ENCODE measurements at regions not wholly inside any gene's neighbourhood (a gene's known extent, or its start where the extent isn't known, plus 50 kb on each side); places are given as distances from the start of the nearest gene placed in this dataset.

DNA sequence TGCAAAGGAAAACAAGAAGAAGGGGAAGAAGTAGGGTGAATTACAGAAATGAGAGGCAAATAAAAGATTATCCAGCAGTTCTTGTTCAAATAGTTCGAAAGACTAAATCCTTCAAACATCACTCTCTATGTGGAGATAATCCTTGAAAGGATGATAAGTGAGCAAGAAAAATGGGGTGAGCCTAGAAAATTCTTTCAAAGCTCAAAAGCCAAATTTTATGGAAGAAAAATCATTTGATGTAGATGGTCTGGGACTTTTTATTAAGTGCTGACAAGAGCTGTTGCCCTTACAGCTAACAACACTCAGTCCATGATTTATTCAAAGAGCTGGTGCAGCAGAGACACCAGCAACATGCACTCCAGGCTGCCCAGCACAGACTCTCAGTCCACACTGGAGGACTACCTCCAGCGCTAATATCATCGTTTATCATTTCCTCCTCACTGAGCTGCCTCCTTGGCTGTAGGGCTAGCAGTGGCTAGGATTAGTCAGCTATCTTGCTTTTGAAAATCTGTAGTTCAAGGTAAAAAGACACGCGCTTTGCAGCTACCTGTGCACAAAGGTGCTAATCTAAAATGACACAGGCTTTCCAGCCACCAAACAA lies 264.8 kb upstream of the KIF2A start:
- no peaks in the 10 kb centered on the region for H3K9me3 ChIP-seq
- no peak for TF ChIP-seq CTCF (IDR thresholded peaks at IDR 0.05)
- H3K36me3 ChIP-seq, result no peaks in the 10 kb centered on the region
- H3K4me1 ChIP-seq (ENCODE audit: control insufficient read depth in 1 of 2, insufficient read depth in 1 of 2, low read depth in 1 of 2, low read length in 1 of 2), result no peaks in the 10 kb centered on the region
- H3K4me3 ChIP-seq (ENCODE audit: low read depth in 1 of 2, low read length in 1 of 2), result no peak overlapping the region
- no peak overlapping the region for H3K27ac ChIP-seq
- H3K27me3 ChIP-seq, result no peaks in the 10 kb centered on the region

GRCh38 chr5:62042007-62042406 lies 264.0 kb upstream of the KIF2A start:
- H3K27ac ChIP-seq, result no peak overlapping the region
- H3K9me3 ChIP-seq, result no peaks in the 10 kb centered on the region
- no peaks in the 10 kb centered on the region for H3K27me3 ChIP-seq
- TF ChIP-seq CTCF (IDR thresholded peaks at IDR 0.05), result no peak
- H3K4me1 ChIP-seq (ENCODE audit: control insufficient read depth in 1 of 2, insufficient read depth in 1 of 2, low read depth in 1 of 2, low read length in 1 of 2), result no peaks in the 10 kb centered on the region
- no peak overlapping the region for H3K4me3 ChIP-seq (ENCODE audit: low read depth in 1 of 2, low read length in 1 of 2)
- no peaks in the 10 kb centered on the region for H3K36me3 ChIP-seq

- Histone ChIP-seq H3K27ac (no peak overlapping the region), H3K4me3 (ENCODE audit: low read depth in 1 of 2, low read length in 1 of 2) (no peak overlapping the region), H3K4me1 (ENCODE audit: control insufficient read depth in 1 of 2, insufficient read depth in 1 of 2, low read depth in 1 of 2, low read length in 1 of 2) (no peaks in the 10 kb centered on the region), H3K9me3 (no peaks in the 10 kb centered on the region), H3K27me3 (no peaks in the 10 kb centered on the region), H3K36me3 (no peaks in the 10 kb centered on the region)
- TF ChIP-seq CTCF (IDR thresholded peaks at IDR 0.05), result no peak
Observed at GRCh38 chr5:62043289-62044280, 262.4 kb upstream of the KIF2A start.

DNA sequence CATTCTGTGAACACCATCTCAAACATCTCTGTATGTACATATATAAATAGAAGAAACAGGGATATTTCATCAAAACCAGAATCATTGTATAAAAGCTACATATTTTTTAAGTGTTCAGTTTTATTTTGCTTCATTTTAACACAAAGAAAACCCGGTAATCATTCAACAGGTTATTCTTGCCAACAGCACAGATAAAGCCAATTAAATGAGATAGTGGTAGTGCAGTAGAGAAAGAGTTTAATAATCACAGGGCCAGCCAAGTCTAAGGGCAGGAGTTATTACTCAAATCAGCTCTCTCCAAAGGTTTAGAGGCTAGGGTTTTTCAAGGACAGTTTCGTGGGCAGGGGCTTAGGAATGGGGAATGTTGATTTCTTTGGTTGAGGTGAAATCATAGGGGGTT lies 261.0 kb upstream of the KIF2A start:
- TF ChIP-seq CTCF (IDR thresholded peaks at IDR 0.05), result no peak
- Histone ChIP-seq H3K27ac (no peak overlapping the region), H3K4me1 (ENCODE audit: control insufficient read depth in 1 of 2, insufficient read depth in 1 of 2, low read depth in 1 of 2, low read length in 1 of 2) (no peaks in the 10 kb centered on the region), H3K36me3 (no peaks in the 10 kb centered on the region), H3K27me3 (no peaks in the 10 kb centered on the region), H3K4me3 (ENCODE audit: low read depth in 1 of 2, low read length in 1 of 2) (no peak overlapping the region), H3K9me3 (no peaks in the 10 kb centered on the region)

- Histone ChIP-seq H3K9me3 (no peaks in the 10 kb centered on the region), H3K36me3 (no peaks in the 10 kb centered on the region), H3K27me3 (no peaks in the 10 kb centered on the region), H3K27ac (no peak overlapping the region), H3K4me3 (ENCODE audit: low read depth in 1 of 2, low read length in 1 of 2) (no peak overlapping the region), H3K4me1 (ENCODE audit: control insufficient read depth in 1 of 2, insufficient read depth in 1 of 2, low read depth in 1 of 2, low read length in 1 of 2) (no peaks in the 10 kb centered on the region)
- TF ChIP-seq CTCF (IDR thresholded peaks at IDR 0.05), result no peak
Observed at GRCh38 chr5:62046191-62046590, 259.8 kb upstream of the KIF2A start.

Data from neutrophil (primary cell).